GM19452 (cell line): ENCODE measurements at regions not wholly inside any gene's neighbourhood (a gene's known extent, or its start where the extent isn't known, plus 50 kb on each side); places are given as distances from the start of the nearest gene placed in this dataset.
"Not testable (repeated sequence)": the region's sequence is repeated elsewhere in the genome, so short reads cannot be mapped to it uniquely, and the experiment has no call there.

Experiments
- ATAC-seq: cut with Tn5 transposase; IDR thresholded peaks from one replicate; pipeline ENCODE4 v1.9.1; 2021; ENCODE audit not compliant: unreplicated experiment

DNA sequence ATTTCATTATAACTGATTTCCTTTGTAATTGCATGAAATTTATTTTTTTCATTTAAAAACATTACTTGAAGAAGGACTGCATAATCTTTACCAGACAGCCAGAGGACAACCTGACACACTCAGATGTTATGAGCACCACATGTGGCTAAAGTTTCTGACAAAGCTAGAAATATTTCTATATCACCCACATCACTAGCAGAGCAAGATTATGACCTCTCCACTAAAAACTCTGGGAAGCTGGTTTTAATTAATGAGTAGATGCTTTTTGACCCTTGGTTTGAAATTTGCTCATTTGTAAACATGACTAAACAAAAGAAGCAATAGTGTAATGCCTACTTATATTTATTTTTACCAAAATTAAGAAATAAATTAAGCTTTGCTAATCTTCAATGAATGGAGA, 661.5 kb upstream of the EPHA5 start:
- ATAC-seq = no peak

DNA sequence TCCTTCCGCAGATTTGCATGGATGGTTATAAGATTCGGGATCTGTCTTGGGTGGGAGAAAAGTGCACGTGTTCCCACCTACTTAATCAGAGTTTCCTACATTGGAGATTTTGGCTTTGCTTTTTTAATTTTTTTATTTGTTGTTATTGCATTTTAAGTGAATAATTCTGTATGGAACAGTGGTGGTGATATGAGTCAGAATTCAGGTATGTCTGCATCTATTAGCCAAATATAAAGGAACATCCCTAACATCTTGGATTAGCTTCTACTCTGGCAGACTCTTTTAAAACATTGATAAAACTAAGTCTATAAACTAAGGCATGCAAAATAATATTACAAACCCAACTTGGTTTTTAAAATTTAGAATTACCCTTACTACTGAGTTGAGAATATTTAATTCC, 659.8 kb upstream of the EPHA5 start:
- no peak for ATAC-seq

DNA sequence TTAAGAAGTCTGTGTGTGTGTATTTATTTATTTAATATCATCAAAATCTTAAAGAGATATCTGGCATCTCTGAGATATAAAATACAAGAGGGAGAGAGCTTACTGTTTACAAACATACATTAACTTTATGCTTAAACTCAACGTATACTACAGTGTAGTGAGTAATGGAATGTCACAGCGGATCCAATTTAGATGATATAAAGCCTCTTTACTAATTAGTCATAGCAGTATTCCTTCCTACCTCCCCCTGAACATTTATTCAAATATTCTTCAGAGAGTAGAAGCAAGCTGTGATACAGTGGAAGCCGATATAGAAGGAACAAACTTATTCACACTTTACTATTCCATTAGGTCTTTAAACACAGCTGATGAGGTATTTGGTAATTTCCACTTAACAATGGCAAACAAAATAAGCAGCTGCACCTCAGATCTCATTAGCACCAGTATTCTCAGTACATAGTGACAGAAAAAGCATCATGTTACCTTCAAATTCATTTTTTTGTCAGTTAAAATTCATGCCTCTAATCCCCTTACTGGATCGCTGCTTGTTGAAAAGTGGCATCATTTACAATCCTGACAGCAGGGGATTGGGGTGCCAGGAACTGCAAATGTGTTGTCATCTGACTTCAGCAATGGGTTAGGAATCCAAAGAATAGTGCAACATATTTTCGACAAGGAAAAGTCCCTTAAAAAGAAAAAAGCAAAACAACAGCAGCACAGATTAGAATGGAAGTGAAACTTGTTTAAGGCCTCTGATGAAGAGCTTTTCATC, 658.7 kb upstream of the EPHA5 start:
- ATAC-seq = no peak

DNA sequence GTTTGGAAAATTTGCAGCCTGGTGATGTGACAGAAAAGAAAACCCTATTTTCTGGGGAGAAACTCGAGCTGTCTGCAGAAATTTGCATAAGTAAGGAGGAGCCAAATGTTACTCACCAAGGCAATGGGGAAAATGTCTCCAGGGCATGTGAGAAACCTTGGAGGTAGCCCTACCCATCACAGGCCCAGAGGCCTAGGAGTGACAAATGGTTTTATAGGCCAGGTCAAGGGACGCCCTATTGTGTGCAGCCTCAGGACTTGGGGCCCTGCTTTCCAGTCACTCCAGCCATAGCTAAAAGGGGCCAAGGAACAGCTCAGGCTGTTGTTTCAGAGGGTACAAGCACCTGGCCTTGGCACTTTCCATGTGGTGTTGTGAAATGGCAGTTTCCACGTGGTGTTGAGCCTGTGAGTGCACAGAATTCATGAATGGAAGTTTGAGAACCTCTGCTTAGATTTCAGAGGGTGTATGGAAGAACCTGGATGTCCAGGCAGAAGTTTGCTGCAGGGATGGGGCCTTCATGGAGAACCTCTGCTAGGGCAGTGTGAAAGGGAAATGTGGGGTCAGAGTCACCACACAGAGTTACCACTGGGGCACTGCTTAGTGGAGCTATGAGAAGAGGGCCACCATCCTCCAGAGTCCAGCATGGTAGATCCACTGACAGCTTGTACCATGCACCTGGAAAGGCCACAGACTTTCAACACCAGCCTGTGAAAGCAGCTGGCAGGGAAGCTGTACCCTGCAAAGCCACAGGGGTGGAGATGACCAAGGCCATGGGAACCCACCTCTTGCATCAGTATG, 637.6 kb upstream of the EPHA5 start:
- ATAC-seq = no peak

DNA sequence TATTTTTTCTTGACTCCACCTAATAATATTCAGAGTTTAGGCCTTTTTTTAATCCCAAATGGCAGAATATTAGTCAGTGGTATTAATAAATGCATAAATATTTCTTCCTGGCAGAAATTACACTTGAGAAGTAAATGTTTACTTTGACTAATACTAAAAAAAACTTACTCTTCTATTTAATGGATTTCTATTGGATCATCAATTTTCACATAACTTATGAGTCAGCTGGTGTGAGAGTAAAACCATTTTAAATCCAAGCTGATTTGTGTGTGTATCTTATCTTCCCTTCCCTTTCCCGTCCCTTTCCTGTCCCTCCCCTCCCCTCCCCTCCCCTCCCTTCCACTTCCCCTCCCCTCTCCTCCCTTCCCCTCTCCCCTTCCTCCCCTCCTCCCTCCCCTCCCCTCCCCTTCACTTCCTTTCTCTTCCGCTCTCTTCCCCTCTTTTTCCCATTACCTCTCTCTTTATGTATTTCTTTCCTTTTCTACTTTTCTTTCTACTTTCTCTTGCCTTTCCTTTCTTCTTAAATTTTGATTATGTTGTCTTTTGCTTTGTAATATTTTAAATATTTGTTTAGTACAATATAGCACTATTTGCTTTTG, 630.1 kb upstream of the EPHA5 start:
- ATAC-seq = no peak

DNA sequence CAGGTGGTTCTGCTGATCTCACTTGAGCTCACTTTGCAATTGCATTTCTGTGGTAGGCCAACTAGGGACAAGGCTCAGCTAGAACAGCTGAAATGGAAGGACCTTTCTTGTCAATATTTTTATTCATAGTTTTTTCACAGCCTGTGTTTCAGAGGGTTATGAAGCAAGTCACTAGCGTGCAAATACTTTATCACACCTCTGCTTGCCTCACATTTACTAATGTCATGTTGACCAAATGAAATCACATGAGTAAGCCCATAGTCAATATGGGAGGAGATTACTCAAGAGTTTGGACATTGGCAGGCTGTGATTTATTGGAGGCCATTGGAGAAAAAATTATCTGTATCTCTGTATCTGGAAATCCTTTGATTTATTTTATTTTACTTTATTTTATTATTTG, 628.3 kb upstream of the EPHA5 start:
- no peak for ATAC-seq

DNA sequence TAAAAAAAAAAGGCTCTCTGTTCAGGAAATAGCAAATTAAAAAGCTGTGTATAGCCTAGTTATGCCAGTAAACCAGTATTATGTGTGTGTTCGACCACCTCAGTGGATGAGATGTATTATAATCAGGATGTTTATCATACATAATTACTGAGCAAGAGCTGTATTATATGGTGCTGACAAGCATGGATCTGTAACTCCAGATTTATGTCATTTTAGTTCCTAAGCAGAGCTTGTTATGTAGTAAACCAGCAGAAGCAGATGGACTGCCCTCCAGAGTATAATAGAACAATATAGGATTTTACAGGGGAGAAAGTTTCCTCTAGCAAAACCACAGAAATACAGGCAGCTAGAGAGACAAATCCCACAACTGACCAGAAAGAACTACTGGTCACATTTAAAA, 627.4 kb upstream of the EPHA5 start:
- ATAC-seq = no peak

DNA sequence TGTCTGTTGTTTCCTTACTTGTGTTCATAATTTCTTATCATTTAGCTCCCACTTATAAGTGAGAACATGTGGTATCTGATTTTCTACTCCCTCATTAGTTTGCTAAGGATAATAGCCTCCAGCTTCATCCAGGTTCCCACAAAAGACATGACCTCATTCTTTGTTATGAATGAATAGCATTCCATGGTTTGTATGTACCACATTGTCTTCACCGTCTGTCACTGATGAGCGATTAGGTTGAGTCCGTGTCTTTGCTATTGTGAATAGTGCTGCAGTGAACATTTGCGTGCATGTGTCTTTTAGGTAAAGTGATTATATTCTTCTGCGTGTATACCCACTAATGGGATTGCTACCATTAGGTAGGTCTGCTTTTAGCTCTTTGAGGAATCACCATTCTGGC, 624.3 kb upstream of the EPHA5 start:
- ATAC-seq = no peak

DNA sequence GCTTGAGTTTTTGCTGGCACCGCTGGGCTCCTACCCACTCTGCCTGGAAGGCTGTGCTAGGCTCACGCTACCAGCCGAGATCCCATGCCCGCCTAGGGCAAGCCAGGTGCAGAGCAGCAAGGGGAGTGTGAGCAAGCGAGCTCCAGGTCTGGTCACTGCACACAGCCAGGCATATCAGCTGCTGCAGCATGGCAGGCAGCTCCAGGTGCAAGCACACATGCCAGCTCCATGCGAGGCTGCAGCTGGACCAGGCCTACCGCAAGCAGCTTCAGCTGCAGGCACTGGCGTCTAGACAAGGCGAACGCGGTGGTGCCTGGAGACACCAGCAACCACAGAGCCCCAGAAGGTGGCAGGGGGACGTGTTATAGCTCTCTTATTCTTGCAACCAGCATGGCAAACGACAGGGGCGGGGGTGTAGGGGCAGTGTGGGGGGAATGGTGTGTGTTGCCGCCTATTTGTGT, 614.7 kb upstream of the EPHA5 start:
- no peak for ATAC-seq

DNA sequence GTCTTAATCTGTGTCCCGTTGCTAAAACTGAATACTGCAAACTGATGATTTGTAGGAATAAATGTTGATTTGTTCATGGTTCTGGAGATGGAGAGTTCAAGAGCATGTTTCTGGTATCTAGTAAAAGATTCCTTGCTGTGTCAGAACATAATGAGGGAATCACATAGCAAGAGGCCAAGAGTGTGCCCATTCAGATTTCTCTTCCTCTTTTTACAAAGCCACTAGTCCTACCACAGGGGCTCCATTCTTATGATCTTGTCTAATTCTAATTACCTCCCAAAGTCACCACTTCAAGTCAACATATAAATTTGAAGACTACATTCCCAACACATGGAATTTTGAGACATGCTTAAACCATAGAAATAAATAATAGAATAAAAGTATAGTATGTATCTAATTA, 608.8 kb upstream of the EPHA5 start:
- ATAC-seq = no peak

DNA sequence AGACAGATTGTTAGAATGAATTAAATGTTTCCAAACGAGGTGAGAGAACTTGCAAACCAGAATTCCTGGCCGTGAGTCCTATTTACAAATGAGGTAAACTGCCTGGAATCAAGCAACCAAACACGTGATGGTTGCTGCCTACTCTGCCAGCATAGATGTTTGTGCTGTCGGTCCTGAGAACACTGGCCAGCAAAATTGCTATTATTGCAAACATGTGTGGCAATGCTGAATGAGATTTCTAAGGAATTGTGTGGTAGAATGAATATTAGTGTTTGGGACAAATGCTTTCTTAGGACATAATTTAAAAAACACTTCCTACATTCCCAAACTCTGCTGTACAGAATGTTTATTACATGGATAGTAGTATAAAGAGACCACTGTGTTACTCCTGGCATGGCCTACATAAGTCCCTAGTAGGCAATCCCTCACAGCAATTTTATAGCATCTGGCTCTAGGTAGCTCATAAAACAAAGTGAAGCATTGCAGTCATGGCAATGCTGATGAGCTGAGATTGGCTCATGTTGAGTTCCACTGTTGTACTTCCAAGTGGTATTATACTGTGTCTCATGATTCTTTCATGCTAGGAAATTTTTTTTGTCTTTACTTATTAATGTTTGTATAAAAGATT, 605.2 kb upstream of the EPHA5 start:
- no peak for ATAC-seq

DNA sequence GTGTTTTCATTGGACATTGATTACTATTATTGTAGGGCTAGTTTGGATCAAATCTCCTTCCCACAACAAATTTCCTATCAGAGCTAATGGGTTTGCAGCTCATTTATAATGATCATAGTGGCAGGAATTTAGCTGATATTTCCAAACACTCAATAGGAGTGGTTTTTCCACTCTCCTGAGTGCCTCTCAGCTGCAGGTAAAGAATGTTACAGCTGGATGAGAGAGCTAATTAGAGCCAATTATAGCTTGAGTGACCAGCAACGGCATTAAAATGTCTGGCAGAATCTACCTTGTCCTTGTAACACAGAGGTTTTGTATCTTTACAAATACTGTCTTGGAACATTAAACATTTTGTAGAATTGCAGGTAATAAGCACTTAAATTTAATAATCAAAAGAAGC, 602.8 kb upstream of the EPHA5 start:
- no peak for ATAC-seq

DNA sequence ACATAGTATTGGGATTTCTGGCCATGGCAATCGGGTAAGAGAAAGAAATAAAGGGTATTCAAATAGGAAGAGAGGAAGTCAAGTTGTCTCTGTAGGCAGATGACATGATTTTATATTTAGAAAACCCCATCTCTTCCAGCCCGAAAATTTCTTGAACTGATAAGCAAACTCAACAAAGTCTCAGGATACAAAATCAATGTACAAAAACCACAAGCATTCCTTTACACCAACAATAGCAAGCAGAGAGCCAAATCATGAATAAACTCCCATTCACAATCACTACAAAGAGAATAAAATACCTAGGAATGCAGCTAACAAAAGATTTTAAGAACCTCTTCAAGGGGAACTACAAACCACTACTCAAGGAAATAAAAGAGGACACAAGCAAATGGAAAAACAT, 600.1 kb upstream of the EPHA5 start:
- not testable (repeated sequence) for ATAC-seq

DNA sequence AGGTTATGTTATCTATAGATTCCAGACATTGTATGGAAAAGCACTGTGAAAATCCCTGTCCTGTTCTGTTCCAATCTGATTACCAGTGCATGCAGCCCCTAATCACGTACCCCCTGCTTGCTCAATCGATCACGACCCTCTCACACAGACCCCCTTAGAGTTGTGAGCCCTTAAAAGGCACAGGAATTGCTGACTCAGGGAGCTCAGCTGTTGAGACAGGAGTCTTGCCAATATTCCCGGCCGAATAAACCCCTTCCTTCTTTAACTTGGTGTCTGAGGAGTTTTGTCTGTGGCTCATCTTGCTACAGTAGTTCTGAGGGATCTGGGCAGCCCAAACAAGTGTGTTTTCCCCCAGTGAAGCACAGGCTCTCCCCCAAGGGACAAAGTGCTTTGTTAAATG, 596.3 kb upstream of the EPHA5 start:
- ATAC-seq = not testable (repeated sequence)

DNA sequence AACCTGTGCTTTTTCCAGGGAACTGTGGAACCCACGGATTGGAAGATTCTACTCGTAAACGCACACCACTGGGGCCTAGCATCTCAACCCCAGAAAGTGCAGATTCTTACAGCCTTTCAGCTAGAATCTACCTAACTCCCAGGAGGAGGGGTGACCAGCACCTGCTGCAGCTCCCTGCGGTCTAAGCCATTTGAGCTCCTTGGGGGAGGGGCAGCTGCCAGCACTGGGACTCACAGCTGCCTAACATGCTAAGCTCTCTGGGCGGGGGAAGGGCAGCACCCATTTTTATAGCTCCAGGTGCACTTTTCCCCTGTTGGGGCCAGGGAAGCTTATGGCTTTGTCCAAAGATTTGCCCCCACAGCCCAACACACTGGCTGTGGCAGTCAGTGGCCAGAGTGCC, 595.7 kb upstream of the EPHA5 start:
- no peak for ATAC-seq

DNA sequence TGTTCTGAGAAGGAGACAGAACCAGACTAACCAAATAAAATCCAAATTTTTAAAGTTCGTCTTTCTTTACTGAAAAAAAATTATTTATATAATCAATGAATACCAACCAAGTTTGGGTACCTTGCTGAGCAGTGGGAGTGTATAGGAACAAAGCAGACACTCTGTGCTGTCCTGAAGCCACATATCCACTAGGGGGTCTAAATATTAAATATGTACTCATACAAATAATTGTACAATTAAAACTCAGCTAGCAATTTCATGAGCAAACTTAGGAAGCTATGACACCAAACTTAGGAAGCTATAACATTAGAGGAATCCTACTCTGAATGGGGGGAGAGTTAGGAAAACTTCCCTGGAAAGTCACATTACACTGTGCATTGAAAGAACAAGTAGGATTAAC, 582.0 kb upstream of the EPHA5 start:
- ATAC-seq = no peak

DNA sequence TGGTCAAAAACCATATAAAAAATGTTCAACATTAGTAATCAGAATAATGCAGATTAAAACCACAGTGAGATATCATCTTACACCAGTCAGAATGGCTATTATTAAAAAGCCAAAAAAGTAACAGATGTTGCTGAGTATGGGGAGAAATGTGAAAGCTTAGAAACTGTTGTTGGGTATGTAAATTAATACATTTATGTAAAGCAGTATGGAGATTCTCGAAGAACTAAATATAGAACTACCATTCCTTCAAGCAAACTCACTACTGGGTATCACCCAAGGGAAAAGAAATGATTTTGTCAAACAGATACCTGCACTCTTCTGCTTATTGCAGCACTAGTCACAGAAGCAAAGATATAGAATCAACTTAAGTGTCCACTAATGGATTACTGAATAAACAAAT, 576.4 kb upstream of the EPHA5 start:
- ATAC-seq = no peak

DNA sequence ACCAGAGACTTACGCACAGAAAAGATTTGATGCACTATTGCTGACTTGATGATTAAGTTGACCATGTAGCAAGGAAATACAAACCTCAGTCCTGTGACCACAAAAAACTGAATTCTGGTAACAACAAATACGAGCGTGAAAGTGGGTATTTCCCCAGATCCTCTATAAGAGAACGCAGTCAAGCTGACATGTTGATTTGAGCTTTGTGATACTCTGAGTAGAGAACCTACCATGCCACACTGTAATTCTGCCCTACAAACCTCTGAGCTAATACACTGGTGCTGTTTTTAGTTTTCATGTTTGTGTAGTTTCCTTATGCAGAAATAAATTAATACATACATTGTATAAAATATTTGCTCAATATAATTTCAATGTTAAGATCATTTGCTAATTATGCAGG, 565.6 kb upstream of the EPHA5 start:
- ATAC-seq = no peak

DNA sequence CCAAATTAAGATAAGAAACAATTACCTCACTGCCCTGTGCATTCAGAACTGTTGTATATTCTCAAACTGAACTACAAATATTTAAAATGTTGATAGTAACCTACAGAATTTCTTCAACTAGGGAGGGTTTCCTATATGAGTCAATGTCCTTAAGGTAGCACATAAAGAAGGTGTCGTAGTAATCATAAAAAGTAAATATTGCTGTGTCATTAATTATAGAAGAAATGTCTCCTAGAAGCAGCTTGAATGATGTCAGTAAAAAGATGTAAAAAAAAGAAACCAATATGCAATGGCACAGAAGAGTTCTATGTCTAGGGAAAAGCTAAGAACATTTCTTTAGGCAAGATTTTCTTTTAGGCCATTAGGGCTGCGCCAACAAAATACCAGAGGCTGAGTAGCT, 559.6 kb upstream of the EPHA5 start:
- no peak for ATAC-seq

DNA sequence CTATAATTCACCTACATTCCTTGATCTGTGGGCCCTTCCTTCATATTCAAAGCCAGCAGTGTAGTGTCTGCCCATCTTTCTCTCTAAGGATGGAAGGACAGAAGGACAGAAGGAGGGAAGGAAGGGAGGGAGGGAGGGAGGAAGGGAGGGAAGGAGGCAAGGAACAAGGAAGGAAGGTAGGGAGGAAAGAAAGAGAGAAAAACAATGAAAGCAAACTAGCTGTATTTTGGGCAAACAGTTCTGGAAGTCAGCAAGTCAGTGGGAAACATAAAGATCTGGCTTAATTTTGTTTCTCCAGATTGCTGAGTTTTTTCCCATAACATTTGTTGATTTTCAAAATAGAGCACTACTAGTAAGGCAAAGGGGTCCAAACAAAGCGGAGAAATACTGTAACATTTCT, 555.2 kb upstream of the EPHA5 start:
- ATAC-seq = no peak

DNA sequence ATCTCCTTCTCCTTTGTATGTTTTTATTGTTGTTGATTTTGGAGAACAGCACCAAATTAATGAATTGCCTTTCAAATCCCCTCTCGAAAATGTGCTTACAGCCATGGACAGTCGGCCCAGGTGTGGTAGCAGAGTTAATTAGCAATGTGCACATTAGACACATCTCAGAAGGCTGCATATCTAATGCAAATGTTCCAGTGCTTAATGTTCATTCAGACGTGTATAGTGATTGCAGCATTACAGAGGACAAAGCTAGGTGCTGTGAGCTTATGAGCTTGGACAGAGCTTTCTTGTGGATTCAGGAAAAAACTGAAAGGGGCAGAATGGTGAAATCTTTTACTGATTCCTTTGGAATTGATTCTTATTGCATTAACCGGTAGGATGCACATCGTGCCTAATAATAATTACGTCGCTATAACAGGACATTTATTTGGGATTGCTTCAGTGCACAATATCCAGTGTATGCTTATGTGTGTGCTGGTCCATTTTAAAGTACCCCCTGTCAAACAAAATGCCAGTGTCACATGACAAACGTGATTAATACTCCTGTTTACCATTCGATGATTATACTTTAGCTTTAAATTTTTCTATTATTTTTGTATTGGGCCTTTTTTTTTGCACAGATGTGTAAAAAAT, 552.9 kb upstream of the EPHA5 start:
- no peak for ATAC-seq
